Endodermal cell (in vitro differentiated cells): ENCODE measurements at regions not wholly inside any gene's neighbourhood (a gene's known extent, or its start where the extent isn't known, plus 50 kb on each side); places are given as distances from the start of the nearest gene placed in this dataset.
"Not testable (repeated sequence)": the region's sequence is repeated elsewhere in the genome, so short reads cannot be mapped to it uniquely, and the experiment has no call there.

Experiments
- DNase-seq: peaks from one replicate; pipeline ENCODE4 v3.0.0-alpha.2; 2017
- H3K27ac ChIP-seq: 2 replicates; pipeline ENCODE4 v1.5.1; 2013; ENCODE audit warnings: mild to moderate bottlenecking, low read depth, low read length, moderate library complexity
- H3K27me3 ChIP-seq: 2 replicates; pipeline ENCODE4 v1.6.1; 2013; ENCODE audit warnings: mild to moderate bottlenecking, low read length, moderate library complexity; ENCODE audit not compliant: insufficient read depth, control insufficient read depth, poor library complexity, severe bottlenecking
- H3K36me3 ChIP-seq: 2 replicates; pipeline ENCODE4 v1.7.0; 2013; ENCODE audit warnings: mild to moderate bottlenecking, low read length, moderate library complexity; ENCODE audit not compliant: control insufficient read depth, insufficient read depth
- H3K4me1 ChIP-seq: one replicate; pipeline ENCODE4 v1.7.0; 2013; ENCODE audit warnings: low read length; ENCODE audit not compliant: control insufficient read depth, insufficient read depth
- H3K4me3 ChIP-seq: 2 replicates; pipeline ENCODE4 v1.5.1; 2013; ENCODE audit warnings: mild to moderate bottlenecking, low read length, moderate library complexity
- H3K9ac ChIP-seq: 2 replicates; pipeline ENCODE4 v1.6.1; 2013; ENCODE audit warnings: mild to moderate bottlenecking, low read length, moderate library complexity; ENCODE audit not compliant: poor library complexity, severe bottlenecking; ENCODE audit errors: extremely low read depth
- H3K9me3 ChIP-seq: 2 replicates; pipeline ENCODE4 v1.6.1; 2013; ENCODE audit warnings: mild to moderate bottlenecking, low read length, moderate library complexity; ENCODE audit not compliant: control insufficient read depth
- H3K27ac Mint-ChIP-seq: 2 replicates; pipeline ENCODE4 v1.8.0; 2020; ENCODE audit warnings: mixed read lengths
- H3K27me3 Mint-ChIP-seq: 2 replicates; pipeline ENCODE4 v1.8.0; 2021; ENCODE audit warnings: mild to moderate bottlenecking, mixed read lengths; ENCODE audit not compliant: insufficient read depth
- H3K36me3 Mint-ChIP-seq: 2 replicates; pipeline ENCODE4 v1.8.0; 2020; ENCODE audit warnings: low read depth, mixed read lengths
- H3K4me1 Mint-ChIP-seq: 2 replicates; pipeline ENCODE4 v1.8.0; 2020; ENCODE audit warnings: mixed read lengths
- H3K4me3 Mint-ChIP-seq: 2 replicates; pipeline ENCODE4 v1.8.0; 2020; ENCODE audit warnings: mild to moderate bottlenecking, moderate library complexity, mixed read lengths
- H3K9me3 Mint-ChIP-seq: 2 replicates; pipeline ENCODE4 v1.8.0; 2020; ENCODE audit warnings: mild to moderate bottlenecking, mixed read lengths
- CTCF ChIP-seq: fragments of 200-600 bp; sonication (generic); conservative IDR thresholded peaks from 2 replicates; pipeline ENCODE4 v1.5.0; 2021; ENCODE audit warnings: antibody characterized with exemption, mild to moderate bottlenecking
- WGBS, 2 experiments: methylation state at CpG; one replicate each; pipeline versions ENCODE4 v1.1.5 to v1.1.7; 2013; ENCODE audit warnings: missing lambda C conversion rate in 2 of 2, mixed read lengths in 1 of 2; ENCODE audit not compliant: insufficient coverage in 1 of 2, insufficient read length in 1 of 2; 5-methylcytosine and 5-hydroxymethylcytosine counted together

GRCh38 chr15:36161771-36162212, 417.6 kb upstream of the CDIN1 start:
- WGBS, 2 experiments: 75 to 78% methylated on average over 2 of the region's 2 CpGs
- H3K27ac ChIP-seq: no peak overlapping the region
- peak; percentile 47 for DNase-seq
- peak; percentile 30 for TF ChIP-seq CTCF
- Mint-ChIP-seq H3K27ac (no peak overlapping the region), H3K4me3 (no peak overlapping the region), H3K4me1 (peaks cover 9% of the 10 kb centered on the region), H3K27me3 (no peaks in the 10 kb centered on the region), H3K9me3 (peaks cover 17% of the 10 kb centered on the region), H3K36me3 (peaks cover 2% of the 10 kb centered on the region)
- H3K9me3 ChIP-seq: no peaks in the 10 kb centered on the region
- H3K4me1 ChIP-seq: no peaks in the 10 kb centered on the region
- no peak overlapping the region for H3K4me3 ChIP-seq
- no peaks in the 10 kb centered on the region for H3K27me3 ChIP-seq
- H3K36me3 ChIP-seq: no peaks in the 10 kb centered on the region
- no peak overlapping the region for H3K9ac ChIP-seq

GRCh38 chr15:36163983-36164382, 415.4 kb upstream of the CDIN1 start:
- not testable (repeated sequence) for H3K27me3 ChIP-seq, H3K4me3 ChIP-seq, H3K9ac ChIP-seq, H3K9me3 ChIP-seq, H3K27me3 Mint-ChIP-seq, H3K36me3 Mint-ChIP-seq, DNase-seq, H3K4me3 Mint-ChIP-seq, H3K4me1 Mint-ChIP-seq, H3K4me1 ChIP-seq, H3K36me3 ChIP-seq, H3K27ac Mint-ChIP-seq, H3K27ac ChIP-seq
- 90 to 95% methylated on average over 6 to 13 of the region's 13 CpGs for WGBS, 2 experiments
- H3K9me3 Mint-ChIP-seq: peaks cover 17% of the 10 kb centered on the region

- Histone ChIP-seq H3K4me3 (no peak overlapping the region), H3K9me3 (no peaks in the 10 kb centered on the region), H3K9ac (no peak overlapping the region), H3K27ac (no peak overlapping the region), H3K36me3 (no peaks in the 10 kb centered on the region), H3K27me3 (no peaks in the 10 kb centered on the region), H3K4me1 (peaks cover 10% of the 10 kb centered on the region)
- no peaks in the 10 kb centered on the region for H3K27me3 Mint-ChIP-seq
- peaks cover 27% of the 10 kb centered on the region for H3K4me1 Mint-ChIP-seq
- TF ChIP-seq CTCF: no peak
- 86 to 87% methylated on average over 2 of the region's 2 CpGs for WGBS, 2 experiments
- no peak overlapping the region for H3K27ac Mint-ChIP-seq
- no peaks in the 10 kb centered on the region for H3K9me3 Mint-ChIP-seq
- no peaks in the 10 kb centered on the region for H3K36me3 Mint-ChIP-seq
- H3K4me3 Mint-ChIP-seq: no peak overlapping the region
- no peak for DNase-seq
Observed at GRCh38 chr15:36172955-36173354, 406.5 kb upstream of the CDIN1 start.

- WGBS, 2 experiments: 93 to 97% methylated on average over 5 to 8 of the region's 8 CpGs
- H3K36me3 ChIP-seq: no peaks in the 10 kb centered on the region
- Mint-ChIP-seq H3K27ac (no peak overlapping the region), H3K36me3 (no peaks in the 10 kb centered on the region), H3K4me3 (no peak overlapping the region), H3K9me3 (no peaks in the 10 kb centered on the region), H3K4me1 (peaks cover 35% of the 10 kb centered on the region), H3K27me3 (no peaks in the 10 kb centered on the region)
- no peak overlapping the region for H3K9ac ChIP-seq
- H3K9me3 ChIP-seq: no peaks in the 10 kb centered on the region
- DNase-seq: no peak
- no peak overlapping the region for H3K27ac ChIP-seq
- no peak for TF ChIP-seq CTCF
- peaks cover 10% of the 10 kb centered on the region for H3K4me1 ChIP-seq
- no peaks in the 10 kb centered on the region for H3K27me3 ChIP-seq
- H3K4me3 ChIP-seq: no peak overlapping the region
Observed at GRCh38 chr15:36175186-36175740, 404.2 kb upstream of the CDIN1 start.
